ENCODE measurements at regions not wholly inside any gene's neighbourhood (a gene's known extent, or its start where the extent isn't known, plus 50 kb on each side); places are given as distances from the start of the nearest gene placed in this dataset.

DNA sequence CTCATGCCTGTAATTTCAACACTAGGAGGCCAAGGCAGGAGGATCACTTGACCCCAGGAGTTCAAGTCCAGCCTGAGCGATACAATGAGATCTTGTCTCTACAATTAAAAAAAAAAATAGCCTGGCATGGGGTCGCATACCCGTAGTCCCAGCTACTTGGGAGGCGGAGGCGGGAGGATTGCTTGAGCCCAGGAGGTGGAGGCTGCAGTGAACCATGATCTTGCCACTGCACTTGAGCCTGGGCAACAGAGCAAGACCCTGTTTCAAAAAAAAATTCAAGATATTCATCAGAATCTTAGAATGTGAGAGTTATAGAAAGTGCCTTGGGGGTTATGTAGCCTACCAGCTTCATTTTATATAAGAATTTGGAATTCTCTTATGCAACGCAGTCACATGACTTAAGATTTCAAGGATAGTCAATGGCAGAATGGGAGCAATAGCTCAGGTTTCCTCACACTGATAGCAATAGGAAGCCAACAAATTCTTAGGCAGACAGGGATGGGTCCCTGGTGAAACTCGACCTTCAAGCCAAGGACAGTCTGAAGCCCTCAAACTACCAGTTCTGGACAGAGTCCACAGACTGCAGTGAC lies 462.5 kb downstream of the SETD4 start:
- Histone ChIP-seq H3K79me1 (ENCODE audit: insufficient read depth, low read depth, low read length, poor library complexity, severe bottlenecking) (no peaks in the 10 kb centered on the region), H3K4me2 (ENCODE audit: insufficient read depth, insufficient read length, low read length) (no peak overlapping the region), H2BK120ac (ENCODE audit: low read depth, low read length, poor library complexity, severe bottlenecking) (no peak overlapping the region), H3K14ac (ENCODE audit: insufficient read depth, low read length) (no peak overlapping the region), H2BK12ac (ENCODE audit: insufficient read length, low read depth, low read length) (no peak overlapping the region), H2BK20ac (ENCODE audit: low read depth, low read length, poor library complexity, severe bottlenecking) (no peak overlapping the region), H4K5ac (ENCODE audit: insufficient read length, low read depth, low read length) (no peak overlapping the region), H2AK5ac (ENCODE audit: insufficient read length, low read length) (no peak overlapping the region), H3K79me2 (ENCODE audit: insufficient read depth, low read length) (no peaks in the 10 kb centered on the region), H2BK15ac (ENCODE audit: low read depth, low read length) (no peak overlapping the region), H3K56ac (ENCODE audit: insufficient read length, low read depth, low read length) (no peak overlapping the region), H3K27me3 (ENCODE audit: insufficient read depth, low read length) (no peaks in the 10 kb centered on the region), H3K23ac (ENCODE audit: insufficient read length, low read depth, low read length) (no peak overlapping the region), H3T11ph (ENCODE audit: low read length) (no peak overlapping the region), H3K23me2 (ENCODE audit: insufficient read length, low read depth, low read length, poor library complexity, severe bottlenecking) (no peaks in the 10 kb centered on the region), H4K91ac (ENCODE audit: insufficient read length, low read depth, low read length) (no peak overlapping the region), H2AFZ (ENCODE audit: low read length) (no peak overlapping the region), H3K18ac (ENCODE audit: insufficient read length, low read depth, low read length) (no peak overlapping the region), H3K9ac (ENCODE audit: extremely low read depth, insufficient read length, low read length) (no peak overlapping the region), H2BK5ac (ENCODE audit: insufficient read length, low read length) (no peak overlapping the region), H3K4me1 (ENCODE audit: insufficient read depth, low read length) (no peaks in the 10 kb centered on the region; the same call in 1 of the 2 replicates), H3K27ac (ENCODE audit: insufficient read length, low read depth, low read length) (no peak overlapping the region), H3K4ac (ENCODE audit: low read depth, low read length) (no peak overlapping the region), H4K8ac (replicated peaks; ENCODE audit: insufficient read length, low read depth, low read length) (no peak overlapping the region), H4K20me1 (ENCODE audit: control insufficient read depth, insufficient read depth, insufficient read length) (no peaks in the 10 kb centered on the region), H3K9me3 (ENCODE audit: control insufficient read depth, low read depth, low read length) (no peaks in the 10 kb centered on the region)
- Mint-ChIP-seq H3K4me3 (no peak overlapping the region), H3K27ac (no peak overlapping the region), H3K4me1 (peaks cover 21% of the 10 kb centered on the region in 2 experiments), H3K27me3 (ENCODE audit: low read depth) (no peaks in the 10 kb centered on the region), H3K9me3 (no peaks in the 10 kb centered on the region), H3K36me3 (ENCODE audit: insufficient read depth in 1 of 3, low read depth in 3 of 3) (no peaks in the 10 kb centered on the region)
- no CpG with 5 or more reads among the region's 7 CpGs for WGBS (ENCODE audit: extremely low coverage, insufficient read length, low lambda C conversion rate)
- DNase-seq, result no peak
- TF ChIP-seq, protein P1, sequence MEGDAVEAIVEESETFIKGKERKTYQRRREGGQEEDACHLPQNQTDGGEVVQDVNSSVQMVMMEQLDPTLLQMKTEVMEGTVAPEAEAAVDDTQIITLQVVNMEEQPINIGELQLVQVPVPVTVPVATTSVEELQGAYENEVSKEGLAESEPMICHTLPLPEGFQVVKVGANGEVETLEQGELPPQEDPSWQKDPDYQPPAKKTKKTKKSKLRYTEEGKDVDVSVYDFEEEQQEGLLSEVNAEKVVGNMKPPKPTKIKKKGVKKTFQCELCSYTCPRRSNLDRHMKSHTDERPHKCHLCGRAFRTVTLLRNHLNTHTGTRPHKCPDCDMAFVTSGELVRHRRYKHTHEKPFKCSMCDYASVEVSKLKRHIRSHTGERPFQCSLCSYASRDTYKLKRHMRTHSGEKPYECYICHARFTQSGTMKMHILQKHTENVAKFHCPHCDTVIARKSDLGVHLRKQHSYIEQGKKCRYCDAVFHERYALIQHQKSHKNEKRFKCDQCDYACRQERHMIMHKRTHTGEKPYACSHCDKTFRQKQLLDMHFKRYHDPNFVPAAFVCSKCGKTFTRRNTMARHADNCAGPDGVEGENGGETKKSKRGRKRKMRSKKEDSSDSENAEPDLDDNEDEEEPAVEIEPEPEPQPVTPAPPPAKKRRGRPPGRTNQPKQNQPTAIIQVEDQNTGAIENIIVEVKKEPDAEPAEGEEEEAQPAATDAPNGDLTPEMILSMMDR (conservative IDR thresholded peaks at IDR 0.05), result no peak

Data from H9 (cell line).